ENCODE measurements at regions not wholly inside any gene's neighbourhood (a gene's known extent, or its start where the extent isn't known, plus 50 kb on each side); places are given as distances from the start of the nearest gene placed in this dataset.
"Not testable (repeated sequence)": the region's sequence is repeated elsewhere in the genome, so short reads cannot be mapped to it uniquely, and the experiment has no call there.

DNA sequence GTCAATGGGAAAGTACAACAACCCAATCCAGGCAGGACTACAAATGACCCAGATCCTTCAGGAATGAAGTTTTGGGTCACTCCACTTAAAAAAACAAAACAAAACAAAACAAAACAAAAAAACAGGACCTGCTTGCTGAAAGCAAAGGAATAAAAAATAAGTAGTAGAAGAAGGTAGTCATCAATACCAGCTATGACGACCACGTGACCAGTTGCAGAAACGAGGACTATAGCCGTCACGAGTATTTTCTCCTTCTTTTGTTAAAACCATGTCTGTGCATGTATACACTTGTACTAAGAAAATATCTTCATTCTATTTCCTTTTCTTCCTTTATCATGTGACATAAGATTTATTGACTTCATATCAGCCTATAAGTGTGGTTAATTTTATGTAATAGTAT, 308.4 kb upstream of the DEFB112 start:
- no peak for DNase-seq

- no peak for DNase-seq
Observed at GRCh38 chr6:50361641-50362331, 312.1 kb upstream of the DEFB112 start.

GRCh38 chr6:50362706-50363105, 313.0 kb upstream of the DEFB112 start:
- DNase-seq = no peak

- no peak for DNase-seq
Observed at GRCh38 chr6:50369996-50370395, 320.3 kb upstream of the DEFB112 start.

DNA sequence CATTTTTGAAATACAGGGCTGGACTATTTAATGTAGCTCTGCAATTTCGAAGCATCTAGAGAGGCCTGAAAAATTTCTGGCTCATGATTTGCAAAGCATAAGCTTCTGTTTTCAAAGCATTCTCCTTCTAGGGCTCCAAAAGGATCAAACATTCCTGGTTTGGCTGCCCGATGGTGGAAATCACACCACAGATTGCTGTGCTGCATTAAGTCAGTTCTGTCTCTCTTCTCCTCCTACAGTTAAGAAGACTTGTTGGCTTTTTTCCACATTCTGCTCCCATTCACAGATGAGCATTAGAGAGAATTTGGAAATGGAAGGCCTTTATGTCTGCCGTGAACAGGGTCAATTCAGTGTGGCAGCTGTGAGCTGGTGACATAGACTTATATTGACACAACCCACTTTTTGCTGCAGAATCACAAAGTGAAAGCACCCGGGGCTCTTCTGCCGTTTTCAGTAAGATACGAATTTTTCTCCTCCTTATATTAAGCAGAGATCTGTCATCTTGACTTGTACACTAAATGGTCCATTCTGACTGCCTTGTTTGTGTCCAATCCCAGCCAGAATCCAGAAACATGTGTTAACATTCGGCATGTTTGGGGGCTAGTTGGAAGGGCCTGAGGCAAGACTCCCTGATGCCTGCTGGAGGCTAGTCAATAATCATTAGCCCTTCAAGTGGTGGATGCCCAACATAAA, 330.8 kb upstream of the DEFB112 start:
- DNase-seq = no peak

GRCh38 chr6:50381099-50381415, 331.3 kb upstream of the DEFB112 start:
- no peak for DNase-seq

DNA sequence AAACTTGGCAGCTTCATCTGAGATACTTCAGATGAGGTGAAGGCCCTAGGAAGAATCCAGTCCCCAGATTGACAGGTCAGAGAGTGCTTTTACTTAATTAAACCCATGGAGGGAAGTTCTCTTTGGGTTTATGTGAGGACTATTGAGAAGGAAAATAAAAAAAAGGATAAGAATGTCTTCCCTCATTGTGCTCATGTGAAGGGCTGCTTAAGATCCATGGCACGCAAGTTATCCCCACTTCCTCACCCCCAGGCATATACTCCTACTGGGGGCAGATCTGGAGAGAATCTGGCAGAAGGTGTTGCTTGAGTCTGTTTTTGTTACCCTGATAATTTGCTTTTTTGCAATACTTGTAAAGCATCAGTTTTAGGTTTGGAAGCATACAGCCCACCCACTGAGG, 322.9 kb upstream of the TFAP2D start:
- no peak for DNase-seq

GRCh38 chr6:50394139-50394538, 319.2 kb upstream of the TFAP2D start:
- DNase-seq = not testable (repeated sequence)

- no peak for DNase-seq
Observed at GRCh38 chr6:50404643-50405042, 308.7 kb upstream of the TFAP2D start.

GRCh38 chr6:50410579-50410978, 302.7 kb upstream of the TFAP2D start:
- DNase-seq = no peak

GRCh38 chr6:50421041-50421440, 292.3 kb upstream of the TFAP2D start:
- not testable (repeated sequence) for DNase-seq

DNA sequence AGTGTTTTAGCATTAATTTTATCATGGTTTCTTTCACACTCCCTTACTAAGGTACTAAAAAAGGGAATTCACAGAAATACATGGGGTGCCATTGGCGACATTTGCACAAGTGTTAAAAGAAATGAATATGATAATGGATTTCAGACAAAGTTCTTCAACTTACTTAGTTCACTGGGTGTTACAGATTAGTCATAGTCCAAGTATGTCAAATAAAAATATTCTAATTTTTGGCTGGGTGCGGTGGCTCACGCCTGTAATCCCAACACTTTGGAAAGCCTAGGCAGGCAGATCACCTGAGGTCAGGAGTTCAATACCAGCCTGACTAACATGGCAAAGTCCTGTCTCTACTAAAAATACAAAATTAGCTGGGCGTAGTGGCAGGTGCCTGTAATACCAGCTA, 286.1 kb upstream of the TFAP2D start:
- no peak for DNase-seq

DNA sequence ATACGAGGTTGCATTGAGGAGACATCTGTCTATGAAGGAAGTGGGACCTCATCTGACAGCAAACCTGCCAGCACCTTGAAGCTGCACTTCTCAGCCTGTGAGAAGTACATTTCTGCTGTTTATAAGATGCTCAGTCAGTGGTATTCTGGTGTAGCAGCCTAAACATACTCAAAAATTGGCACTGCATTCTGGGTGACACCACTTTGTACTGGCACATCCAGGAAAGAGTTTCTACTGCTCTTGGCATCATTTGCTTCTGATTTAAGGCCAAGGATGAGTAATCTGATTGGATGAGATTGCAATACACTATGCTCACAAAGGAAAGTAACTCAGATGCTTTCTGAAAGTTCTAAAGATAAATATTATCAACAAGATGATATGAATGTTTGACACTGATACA, 275.4 kb upstream of the TFAP2D start:
- DNase-seq = no peak

DNA sequence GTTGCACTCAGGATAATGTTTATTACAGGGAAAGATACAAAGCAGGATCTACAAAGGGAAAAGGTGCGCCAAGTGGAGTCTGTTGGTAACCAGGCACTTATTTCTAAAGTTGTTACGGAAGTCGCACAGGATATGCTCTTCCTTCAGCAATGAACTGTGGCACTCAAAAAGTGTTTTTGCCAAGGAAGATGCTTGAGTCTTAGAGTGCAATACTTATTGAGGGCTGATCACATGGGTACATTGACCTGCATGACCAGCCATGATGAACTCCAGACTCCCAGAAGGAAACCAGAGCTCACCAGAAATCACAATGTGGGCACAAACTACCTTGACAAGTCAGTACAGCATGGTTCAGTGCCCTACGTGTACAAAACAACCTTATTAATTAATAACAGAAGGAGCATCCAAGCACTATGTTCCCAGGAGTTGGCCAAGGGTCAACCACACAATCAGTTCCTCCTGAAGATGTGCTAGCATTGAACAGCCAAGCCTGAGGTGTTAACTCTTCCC, 270.7 kb upstream of the TFAP2D start:
- no peak for DNase-seq

GRCh38 chr6:50443144-50443543, 270.2 kb upstream of the TFAP2D start:
- no peak for DNase-seq

DNA sequence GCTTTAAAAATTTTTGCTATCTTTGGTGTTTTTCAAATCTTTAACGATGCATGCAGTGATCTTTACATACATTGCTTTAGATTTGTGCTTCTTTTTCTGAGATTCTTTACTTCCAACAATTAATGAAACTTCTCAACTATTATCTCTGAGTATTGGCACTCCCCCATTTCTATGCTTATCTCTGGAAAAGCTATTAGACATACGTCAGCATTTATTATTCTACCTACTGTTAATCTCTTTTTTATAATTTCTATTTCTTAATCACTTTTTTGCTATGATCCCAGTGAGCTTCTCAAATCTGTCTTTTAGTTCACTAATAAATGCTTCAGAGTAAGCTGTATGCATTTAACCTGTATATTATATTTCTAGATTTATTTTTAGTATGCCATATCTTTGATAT, 264.2 kb upstream of the TFAP2D start:
- DNase-seq = no peak

- no peak for DNase-seq
Observed at GRCh38 chr6:50451826-50452400, 261.4 kb upstream of the TFAP2D start.

GRCh38 chr6:50455029-50455428, 258.3 kb upstream of the TFAP2D start:
- DNase-seq = no peak

GRCh38 chr6:50457351-50457750, 256.0 kb upstream of the TFAP2D start:
- no peak for DNase-seq

- DNase-seq = no peak
Observed at GRCh38 chr6:50461696-50462095, 251.6 kb upstream of the TFAP2D start.

DNA sequence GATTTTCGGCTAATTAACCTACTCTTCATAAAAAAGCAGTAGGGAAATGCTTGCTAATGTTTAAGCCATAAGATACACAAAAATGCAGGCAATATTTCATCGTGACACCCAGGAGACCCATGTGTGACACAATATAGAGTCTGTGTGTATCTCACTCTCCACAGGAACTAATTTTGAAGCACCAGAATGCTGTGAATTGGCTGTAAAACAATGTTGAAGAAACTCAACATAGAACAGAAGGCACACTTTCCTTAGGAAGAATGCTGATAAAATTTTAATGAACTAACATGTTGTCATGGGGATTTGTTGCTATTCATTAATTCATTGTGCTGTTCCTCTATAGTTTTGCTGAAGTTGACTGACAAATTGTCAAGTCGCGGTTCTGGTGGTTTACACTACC, 249.4 kb upstream of the TFAP2D start:
- DNase-seq = no peak

- no peak for DNase-seq
Observed at GRCh38 chr6:50467931-50468330, 245.4 kb upstream of the TFAP2D start.

DNA sequence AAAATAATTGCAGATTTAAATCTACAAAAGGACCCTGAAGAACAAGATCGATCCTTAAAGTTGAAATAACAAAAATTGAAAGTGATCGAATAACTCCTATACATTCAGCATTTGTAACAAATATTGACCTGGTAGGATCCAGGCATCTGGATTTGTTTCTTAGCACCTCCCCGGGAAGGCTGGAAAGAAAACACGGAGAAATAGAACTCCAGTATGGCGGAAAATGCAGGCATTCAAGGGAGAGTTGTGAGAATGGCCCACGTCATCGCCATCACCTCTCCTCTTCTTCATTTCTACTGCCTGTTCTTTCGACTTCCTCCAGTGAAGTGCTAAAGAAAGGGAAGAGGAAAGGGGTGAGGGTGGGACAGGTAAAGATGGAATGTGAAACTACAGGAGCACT, 242.3 kb upstream of the TFAP2D start:
- no peak for DNase-seq

- no peak for DNase-seq
Observed at GRCh38 chr6:50510361-50510760, 203.0 kb upstream of the TFAP2D start.

Data from activated CD4-positive, alpha-beta T cell treated with anti-CD3 and anti-CD28 coated beads for 48 hours (primary cell).